GM21717 (cell line): ENCODE measurements at regions not wholly inside any gene's neighbourhood (a gene's known extent, or its start where the extent isn't known, plus 50 kb on each side); places are given as distances from the start of the nearest gene placed in this dataset.
"Not testable (repeated sequence)": the region's sequence is repeated elsewhere in the genome, so short reads cannot be mapped to it uniquely, and the experiment has no call there.

Experiments used
- ATAC-seq: cut with Tn5 transposase; IDR thresholded peaks from one replicate; pipeline ENCODE4 v1.9.1; 2021; ENCODE audit warnings: mild to moderate bottlenecking, moderate library complexity; ENCODE audit not compliant: unreplicated experiment

DNA sequence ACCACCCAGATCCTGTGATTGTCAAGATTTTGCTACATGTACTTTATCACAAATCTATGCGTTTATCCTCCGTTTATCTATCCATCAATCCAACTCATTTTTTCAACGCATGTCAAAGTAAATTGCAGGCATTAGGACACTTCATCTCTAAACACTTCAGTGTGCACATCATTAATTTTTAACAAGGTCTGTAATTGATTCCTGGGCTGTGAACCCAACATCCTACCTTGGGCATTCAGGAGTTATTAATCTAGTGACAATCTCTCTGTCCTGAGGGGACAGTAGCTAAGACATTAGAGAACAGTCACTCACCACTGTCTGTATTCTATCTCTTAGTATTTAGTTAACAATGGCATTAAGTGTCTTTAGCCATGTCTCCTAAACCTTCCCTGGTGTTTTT, 264.7 kb downstream of the SOX9 start:
- ATAC-seq: no peak

DNA sequence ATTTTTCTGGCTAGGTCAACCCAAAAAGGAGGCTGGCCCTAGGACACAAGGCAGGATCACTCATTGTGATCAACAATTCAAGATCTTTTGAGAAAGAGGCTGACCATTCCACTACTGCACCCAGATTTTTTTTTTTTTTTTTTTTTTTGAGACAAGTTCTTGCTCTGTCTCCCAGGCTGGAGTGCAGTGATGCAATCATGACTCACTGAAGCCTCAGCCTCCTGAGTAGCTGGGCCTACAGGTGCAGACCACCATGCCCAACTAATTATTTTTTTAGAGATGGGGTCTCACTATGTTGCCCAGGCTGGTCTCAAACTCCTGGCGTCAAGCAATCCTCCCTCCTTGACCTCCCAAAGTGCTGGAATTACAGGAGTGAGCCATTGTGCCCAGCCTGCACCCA, 265.4 kb downstream of the SOX9 start:
- not testable (repeated sequence) for ATAC-seq

DNA sequence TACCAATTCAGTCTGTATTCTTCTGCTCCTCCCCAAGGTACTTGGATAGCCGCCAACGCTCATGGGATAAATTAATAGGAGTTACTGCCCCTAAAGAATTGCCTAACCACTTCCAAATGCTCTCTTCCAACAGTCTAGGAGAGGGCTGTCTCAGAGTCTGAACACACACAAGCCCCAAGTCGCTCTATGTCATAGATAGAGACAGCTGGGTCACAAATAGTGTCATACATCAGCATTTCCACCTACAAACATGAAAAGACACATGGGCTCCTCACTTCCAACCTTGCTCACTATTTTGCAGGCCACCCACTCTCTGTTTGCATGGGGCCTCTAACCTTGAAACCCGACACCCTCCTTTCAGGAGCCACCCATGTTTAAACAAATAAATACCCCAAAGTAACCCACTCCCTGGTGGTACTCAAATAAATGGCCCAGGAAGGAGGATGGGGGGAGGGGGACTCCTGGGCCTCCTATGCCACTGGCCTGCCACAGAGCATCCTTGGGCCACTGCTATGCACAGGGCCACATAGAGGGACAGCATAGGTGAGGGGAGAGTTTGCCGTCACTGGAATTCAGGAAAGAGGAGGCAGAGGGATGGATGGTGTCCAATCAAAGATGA, 265.9 kb downstream of the SOX9 start:
- ATAC-seq: no peak

DNA sequence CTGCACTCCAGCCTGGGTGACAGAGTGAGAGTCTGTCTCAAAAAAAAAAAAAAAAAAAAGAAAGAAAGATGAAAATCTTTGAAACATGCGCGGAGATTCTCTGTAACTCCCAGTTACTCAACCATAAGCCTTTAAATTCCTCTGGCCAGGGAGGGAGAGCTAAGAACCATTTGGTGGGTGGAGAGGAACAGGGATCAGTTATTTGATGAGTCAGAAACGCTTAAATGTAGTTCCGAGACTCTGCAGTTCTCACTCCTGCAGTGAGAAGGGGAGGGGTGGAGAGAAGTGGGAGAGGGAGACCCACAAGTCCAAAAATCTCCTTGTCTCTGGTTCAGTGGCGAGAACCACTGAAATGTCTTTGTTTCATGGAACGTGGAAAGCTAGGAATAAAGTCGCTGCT, 266.7 kb downstream of the SOX9 start:
- no peak for ATAC-seq

DNA sequence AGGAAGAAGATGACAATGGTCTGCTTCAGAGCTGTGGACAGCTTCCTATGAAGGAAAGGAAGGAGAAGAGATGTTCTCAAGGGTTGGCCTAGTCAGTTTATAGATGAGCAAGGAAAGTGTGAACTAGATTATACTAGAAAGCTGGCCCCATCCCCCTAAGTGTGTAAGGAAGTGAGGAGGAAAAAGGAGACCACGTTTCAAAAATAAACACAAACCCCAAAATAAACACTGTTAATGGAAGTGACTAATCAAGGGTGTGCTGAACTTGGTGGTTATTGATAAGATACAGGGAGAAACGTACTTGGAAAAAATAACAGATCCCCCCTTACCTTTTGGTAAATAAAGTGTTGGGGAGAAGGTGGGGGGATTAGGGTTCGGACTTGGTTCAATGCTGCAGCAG, 267.1 kb downstream of the SOX9 start:
- no peak for ATAC-seq

DNA sequence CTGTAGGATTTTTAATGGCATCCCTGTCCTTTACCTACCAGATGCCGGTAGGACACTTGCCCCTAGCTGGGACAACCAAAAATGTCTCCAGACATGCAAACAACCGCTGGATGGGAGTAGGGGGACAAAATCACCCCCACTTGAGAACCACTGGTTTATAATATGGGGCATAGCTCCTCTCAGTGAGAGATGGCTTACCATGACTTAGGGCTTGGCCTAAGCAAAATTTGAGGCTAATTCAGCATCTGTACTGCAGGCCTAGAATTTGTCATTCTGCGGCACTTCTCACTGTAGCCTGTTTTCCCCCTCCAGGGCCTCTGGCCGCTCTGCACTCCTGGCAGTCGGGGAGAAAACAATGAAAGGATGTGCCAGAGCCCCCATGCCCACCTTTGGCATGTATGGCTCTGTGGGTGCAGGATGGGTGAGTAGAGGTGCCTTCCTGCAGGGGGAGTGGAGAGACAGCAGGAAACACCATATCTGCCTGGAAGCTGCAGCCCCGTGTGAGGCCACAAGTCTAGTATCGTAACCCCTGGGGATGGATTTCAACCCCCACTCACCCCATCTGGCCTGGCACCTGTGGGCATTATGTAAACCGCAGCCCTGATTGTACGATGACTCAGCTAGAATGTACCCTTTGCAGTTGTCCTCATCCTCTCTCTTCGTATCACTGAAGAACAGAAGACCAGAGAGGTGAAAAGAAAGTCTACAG, 268.1 kb downstream of the SOX9 start:
- peak; percentile 57 for ATAC-seq

DNA sequence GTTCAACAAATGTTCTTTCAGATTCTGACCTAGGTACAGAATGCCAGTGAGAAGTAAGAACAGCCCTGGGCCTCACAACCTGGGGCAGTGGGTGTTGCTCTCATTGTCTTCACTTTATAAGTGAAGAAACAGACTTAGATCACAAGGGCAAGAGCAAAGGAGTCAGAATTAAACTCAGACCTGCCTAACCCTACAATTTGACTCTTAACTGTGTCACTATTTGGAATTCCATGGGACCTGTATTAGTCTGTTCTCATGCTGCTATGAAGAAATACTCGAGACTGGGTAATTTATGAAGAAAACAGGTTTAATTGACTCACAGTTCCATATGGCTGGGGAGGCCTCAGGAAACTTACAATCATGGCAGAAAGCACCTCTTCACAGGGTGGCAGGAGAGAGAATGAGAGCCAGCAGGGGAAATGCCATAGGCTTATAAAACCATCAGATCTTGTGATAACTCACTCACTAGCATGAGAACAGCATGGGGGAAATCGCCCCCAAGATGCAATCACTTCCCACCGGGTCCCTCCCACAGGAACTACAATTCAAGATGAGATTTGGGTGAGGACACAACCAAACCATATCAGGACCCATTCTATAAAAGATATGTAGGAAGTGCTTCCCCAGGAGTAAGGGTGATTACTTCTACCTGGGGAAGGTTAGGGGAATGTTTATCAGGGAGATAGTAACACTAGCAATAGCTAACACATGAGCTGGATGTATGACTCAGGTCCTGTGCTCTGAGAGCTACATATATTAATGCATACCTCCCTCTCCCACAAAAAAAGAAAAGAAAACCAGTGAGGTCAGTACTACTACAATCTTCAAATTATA, 270.1 kb downstream of the SOX9 start:
- no peak for ATAC-seq

DNA sequence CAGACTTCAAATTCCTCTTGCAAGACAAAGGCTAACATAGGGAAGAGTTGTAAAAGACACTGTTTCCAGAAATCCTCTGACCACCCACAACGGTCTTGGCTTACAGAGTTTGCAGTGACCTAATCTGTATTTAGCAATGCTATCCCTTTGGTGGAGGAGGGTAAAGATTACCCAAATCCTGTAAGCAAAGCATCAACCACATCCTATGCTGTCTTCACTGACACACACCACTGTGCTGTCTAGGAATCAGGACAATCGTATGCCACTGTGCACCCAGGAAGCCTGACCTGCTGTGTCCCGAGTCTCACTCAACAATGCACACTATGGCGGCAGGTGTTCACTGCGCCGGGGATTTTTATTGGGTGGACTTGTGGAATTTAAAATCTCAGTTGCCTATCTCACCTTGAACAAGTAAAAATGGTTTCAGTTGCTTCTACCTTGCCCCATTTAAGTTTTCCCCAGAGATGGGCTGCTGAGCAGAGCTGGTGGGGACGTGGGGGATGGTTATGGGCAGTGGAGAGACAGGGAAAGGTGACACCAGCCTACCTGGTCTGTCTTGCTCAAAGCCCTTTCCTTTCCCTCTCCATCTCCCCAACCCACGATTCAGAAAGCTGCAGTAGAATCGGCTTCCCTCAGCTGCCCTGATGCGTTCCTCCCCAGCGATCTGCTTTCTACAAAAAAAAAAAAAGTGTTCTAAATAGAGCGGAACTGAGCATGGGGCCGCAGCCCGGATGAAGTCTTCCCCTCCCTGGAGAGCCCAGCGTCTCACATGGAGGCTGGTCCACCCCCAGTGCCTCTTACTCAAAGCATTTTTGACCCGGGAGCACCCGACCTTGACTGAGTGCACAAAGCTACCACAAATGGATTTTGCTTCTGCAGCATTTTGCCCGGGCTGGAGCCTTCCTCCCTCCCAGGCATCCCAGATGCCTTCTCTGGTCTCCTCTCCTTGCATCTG, 271.5 kb downstream of the SOX9 start:
- peak; percentile 45 for ATAC-seq

DNA sequence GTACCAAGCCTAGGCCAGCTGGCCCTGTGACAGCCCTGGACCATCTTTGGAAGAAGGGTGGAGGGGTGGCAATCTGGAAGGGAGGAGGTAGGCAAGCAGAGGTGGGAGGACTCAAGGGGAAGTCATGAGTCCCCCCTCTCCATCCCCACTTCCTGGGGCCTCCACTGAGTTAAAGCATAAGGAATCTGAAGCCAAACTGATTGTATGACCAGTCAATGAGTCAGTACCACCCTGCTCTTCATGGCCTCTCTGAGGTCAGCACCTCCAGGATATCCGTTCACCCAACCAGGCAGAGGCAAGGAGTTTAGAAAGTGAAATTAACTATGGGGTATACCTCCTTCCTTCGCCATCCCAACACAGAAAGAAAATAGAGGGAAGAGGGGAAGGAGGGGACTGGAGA, 272.7 kb downstream of the SOX9 start:
- ATAC-seq: no peak

DNA sequence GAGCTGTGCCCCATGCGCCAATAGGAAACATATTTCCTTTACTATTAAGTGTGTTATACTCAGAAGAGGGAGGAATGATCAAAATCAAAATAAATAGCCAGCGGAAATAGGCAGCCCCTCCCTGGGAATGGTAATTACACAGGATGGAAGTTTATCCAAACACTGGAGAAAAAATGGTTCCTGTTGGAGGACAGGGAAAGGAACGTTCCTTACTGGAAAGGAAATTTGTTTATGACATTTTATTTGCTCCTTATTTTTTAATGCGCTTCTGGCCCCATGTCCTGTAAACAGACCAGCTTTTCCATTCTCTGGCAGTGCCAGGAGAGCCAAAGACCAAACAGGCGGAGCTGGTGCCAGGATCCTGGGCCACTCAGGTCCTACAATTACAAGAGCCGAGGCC, 273.7 kb downstream of the SOX9 start:
- ATAC-seq: no peak

DNA sequence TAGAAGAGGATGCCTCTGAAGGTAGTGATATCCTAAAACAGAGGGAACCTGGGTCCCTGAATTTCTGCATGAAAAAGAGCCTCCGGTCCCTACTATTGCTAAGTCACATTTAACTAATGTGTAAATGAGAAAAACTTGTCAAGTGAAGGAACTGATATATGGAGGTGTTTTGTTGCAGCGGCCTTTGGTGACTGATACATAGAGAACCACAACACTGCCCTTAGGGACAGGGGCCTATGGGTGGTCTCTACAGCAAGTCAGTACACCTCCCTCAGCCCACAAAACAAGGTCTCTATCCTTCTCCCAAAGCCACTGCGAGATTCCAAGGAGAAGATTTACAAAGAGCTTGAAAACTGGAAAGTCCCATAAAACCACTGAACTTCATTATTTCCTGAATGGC, 275.3 kb downstream of the SOX9 start:
- ATAC-seq: no peak

DNA sequence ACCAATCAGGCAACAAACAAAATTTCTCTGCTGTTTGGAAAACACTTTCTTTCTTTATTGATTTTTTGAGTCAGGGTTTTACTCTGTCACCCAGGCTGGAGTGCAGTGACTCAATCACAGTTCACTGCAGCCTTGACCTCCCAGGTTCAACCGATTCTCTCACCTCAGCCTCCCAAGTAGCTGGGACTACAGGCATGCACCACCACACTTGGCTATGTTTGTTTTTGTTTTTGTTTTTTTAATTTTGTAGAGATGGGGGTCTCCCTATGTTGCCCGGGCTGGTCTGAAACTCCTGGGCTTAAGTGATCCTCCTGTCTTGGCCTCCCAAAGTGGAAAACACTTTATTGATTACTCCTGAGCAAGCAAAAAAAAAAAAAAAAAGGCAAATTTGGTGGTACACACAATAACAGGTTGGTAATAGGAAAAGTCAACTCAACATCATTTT, 276.4 kb downstream of the SOX9 start:
- no peak for ATAC-seq

DNA sequence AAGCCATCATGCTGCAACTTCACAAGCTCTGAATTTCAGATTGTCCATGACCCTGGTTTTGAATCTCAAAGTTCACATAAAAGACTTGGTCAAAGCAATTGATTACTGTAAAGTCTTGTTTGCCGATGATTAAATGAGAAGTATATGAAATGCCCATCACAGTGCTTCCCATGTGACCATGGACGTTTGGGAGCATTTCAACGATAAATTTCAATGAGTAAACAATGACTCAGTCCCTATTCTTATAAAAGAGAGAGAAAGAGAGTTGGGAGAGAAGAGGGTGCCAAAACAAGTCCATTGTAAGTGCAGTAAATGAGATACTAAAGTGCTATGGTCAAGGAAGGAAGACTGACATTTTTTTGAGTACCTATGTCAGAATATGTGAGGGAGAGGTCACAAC, 276.9 kb downstream of the SOX9 start:
- no peak for ATAC-seq

DNA sequence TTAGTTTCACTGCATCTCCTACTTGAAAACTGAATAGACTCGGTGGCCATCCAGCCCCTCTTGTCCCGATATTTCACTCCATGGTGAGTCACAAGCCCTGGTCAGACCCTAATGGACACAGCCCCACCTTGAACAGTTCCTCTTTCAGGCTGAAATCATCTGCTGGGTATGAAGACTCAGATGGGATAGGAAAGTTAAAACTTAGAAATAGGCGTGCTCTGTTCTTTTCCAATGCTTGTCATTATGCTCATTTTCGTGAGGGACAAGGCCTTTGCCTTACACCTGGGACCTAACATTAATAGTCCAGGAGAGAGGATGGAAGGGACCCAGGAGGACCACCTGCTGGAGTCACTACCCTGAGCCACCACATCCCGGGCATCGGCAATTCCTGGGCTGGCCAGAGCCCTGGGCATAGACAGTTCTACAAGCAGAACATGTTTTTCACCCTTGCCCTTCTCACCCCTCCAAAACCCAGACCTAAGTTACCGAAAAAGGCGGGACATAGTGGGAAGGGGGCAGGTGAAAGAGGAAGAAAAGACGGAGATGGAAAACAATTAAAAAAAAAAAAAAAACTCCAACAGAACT, 278.3 kb downstream of the SOX9 start:
- ATAC-seq: no peak

DNA sequence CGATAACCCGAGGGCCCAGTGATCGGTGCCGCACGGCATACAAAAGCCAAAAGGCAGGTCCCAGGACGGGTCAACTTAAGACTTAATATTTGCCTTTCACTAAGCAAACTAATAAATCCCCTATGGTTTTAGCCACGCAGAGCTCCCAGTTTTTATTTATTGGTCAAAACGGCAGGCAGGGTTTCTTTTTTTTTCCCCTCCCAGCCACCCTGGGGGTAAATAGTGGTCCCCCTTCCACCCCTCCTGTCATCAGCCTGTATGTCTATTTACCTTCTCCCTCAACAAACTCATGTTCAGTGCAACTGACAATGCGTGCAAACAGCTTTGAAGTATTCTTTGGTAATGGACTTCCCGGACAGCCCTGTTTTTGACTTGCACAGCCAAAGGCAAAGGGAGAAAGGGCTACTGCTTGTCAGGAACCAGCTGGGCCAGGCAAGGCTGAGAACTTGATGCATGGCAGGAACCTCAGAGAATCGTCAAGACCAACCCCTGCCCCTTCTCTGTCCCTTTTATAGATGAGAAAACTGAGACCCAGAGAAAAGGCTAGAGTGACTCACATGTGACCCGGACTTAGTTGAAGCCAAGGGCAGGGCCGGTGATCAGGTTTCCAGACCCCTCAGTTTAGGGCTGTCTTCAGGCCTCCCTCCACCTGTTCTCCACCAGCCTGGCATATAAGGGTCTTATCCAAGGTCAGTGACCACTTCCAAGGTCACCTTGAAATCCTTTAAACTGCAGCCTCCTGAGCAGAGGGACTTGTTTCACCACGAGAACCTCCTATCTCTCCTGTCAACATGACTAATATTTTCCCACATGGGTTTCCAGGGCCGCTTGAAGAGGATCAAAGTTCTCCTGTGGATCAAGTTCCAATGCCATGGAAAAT, 279.0 kb downstream of the SOX9 start:
- ATAC-seq: no peak

DNA sequence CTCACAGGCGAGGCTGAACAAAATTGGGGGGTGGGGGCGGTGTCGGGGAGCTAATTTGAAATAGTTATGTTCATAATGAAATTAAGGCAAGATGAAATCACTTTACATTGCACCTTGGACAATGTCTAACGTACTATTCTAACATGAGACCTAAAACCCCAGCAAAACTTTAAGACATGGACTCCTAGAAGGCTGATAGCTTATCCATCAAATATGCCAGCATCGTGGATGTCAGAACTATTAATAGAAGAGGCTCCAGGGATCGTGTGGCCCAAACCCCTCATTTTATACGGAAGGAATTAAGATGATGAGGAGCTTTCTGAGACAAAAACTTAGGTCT, 279.6 kb downstream of the SOX9 start:
- no peak for ATAC-seq

DNA sequence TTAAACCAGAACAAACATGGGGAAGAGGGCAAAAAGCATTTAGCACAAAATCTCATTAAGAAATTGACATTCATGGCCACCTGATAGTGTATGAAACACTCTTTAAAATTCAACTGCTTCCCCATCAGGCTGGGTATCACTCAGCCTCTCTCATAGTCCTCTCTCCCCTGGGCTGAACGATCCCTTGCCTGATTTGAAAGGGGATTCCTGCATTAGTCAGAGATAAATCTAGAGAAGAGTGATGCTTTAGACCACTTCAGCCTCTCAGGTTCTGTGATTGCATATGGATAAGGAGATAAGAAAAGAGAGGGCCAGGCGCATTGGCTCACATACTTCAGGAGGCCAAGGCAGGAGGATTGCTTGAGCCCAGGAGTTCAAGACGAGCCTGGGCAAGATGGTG, 280.0 kb downstream of the SOX9 start:
- ATAC-seq: no peak

DNA sequence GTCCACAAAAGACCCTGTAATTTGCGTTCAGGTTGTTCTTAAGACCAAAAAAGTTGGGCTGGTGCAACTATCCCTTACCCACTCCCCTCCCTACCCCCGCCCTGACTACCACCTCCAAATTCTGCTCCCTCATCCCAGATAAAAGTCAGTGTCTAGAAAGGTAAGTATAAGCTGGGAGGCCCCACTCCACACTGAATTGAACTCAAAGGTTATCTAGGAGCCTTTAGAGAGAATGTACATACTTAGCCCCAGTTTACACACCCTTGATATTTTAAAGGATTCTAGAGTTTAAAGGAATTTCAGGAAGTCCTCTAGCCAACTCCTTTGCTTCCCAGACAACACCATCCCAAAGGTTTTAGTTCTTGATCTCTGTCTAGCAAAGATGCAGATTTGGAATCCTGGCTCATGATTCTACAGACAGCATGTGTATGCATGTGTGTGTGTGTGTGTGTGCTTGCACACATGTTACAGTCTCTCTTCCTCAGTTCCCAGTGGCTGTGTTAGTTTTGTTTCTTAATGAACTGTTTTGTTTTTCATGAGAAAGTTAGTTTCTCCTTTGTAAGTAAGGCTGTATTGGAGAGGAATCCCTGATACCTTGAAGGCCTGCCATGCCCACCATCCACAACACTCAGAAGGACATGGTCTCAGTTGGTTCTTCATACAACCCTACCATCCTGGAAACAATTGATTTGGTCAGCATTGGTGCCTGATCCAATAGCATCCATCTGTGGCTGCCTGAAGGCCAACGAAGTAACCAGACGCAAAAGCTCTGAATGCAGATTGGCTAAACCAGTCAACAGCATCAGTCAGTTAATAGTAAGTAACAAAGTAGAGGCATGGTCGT, 281.3 kb downstream of the SOX9 start:
- no peak for ATAC-seq

DNA sequence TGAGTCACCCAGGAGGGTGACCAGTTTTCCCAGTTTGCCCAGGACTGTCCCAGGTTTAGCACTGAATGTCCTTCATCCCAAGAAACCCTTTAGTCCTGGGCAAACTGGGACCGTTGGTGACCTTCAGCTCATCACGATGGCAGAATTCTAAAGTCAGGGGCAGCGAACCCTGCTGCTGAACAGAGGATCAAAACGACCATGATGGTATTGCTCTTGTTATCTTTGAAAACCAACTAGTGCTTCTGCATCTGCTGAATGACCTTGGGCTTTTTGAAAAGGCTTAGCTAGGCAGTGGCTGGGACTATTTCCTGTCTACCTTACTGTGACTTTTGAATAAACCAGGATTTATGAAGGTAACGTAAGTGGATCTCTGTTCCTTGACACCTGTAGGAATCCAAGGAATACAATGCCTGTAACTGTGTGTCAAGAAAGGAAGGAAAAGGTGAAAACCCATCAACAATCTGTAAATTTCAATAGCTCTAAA, 281.9 kb downstream of the SOX9 start:
- no peak for ATAC-seq
